ENCODE measurements at regions not wholly inside any gene's neighbourhood (a gene's known extent, or its start where the extent isn't known, plus 50 kb on each side); places are given as distances from the start of the nearest gene placed in this dataset.

DNA sequence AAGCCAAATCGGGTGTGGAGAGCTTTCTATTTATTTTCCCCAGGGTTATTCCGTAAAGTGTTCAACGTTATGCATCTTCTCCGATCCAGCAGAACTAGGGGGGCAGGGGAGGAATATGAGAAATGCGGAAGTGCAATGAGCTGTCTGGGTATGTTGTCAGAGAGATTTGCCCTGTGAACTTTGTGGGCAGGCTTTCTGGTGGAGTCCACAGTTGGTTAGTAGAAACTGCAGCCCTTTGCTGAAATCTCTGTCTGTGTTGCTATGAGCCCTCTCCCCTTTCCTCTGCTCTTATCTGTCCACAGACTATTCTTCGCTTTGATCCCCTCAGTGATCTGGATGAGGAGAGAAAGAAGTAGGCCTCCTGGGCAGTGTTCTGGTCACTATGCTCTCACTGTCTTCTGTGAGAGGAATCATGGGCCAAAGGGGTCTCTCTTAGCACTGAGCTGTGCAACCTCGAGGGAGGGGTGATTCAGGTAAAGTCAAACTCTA lies 158.9 kb upstream of the FUT9 start:
- H3K4me3 Mint-ChIP-seq (ENCODE audit: unreplicated experiment): no peak overlapping the region
- H3K27ac Mint-ChIP-seq (ENCODE audit: unreplicated experiment): no peak overlapping the region
- no peaks in the 10 kb centered on the region for H3K9me3 Mint-ChIP-seq (ENCODE audit: unreplicated experiment)
- H3K4me1 Mint-ChIP-seq (ENCODE audit: unreplicated experiment): no peaks in the 10 kb centered on the region
- no peaks in the 10 kb centered on the region for H3K27me3 Mint-ChIP-seq (ENCODE audit: unreplicated experiment)
- H3K36me3 Mint-ChIP-seq (ENCODE audit: low read depth, unreplicated experiment): no peaks in the 10 kb centered on the region
- no peak for DNase-seq (ENCODE audit: low spot score)
- TF ChIP-seq, protein P1, sequence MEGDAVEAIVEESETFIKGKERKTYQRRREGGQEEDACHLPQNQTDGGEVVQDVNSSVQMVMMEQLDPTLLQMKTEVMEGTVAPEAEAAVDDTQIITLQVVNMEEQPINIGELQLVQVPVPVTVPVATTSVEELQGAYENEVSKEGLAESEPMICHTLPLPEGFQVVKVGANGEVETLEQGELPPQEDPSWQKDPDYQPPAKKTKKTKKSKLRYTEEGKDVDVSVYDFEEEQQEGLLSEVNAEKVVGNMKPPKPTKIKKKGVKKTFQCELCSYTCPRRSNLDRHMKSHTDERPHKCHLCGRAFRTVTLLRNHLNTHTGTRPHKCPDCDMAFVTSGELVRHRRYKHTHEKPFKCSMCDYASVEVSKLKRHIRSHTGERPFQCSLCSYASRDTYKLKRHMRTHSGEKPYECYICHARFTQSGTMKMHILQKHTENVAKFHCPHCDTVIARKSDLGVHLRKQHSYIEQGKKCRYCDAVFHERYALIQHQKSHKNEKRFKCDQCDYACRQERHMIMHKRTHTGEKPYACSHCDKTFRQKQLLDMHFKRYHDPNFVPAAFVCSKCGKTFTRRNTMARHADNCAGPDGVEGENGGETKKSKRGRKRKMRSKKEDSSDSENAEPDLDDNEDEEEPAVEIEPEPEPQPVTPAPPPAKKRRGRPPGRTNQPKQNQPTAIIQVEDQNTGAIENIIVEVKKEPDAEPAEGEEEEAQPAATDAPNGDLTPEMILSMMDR (IDR thresholded peaks at IDR 0.05; ENCODE audit: unreplicated experiment): no peak

DNA sequence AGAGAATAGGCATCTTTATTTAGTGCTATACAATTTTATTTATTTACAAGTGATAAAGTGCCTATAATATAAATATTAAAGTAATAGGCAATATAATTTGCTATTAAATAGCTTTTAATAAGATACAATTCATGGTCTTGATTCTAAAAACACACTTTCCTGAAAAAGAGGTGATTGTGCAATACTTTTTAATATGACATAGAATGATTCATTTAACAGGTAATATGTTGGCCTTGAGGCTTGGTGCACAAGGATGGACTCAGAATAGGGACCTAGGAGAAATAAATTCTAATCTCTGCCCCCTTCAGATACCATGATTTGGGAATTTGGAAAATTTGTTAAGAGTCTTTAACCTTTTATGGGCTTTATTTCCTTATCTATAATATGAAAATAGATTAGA lies 149.9 kb upstream of the FUT9 start:
- H3K27ac Mint-ChIP-seq (ENCODE audit: unreplicated experiment): no peak overlapping the region
- H3K9me3 Mint-ChIP-seq (ENCODE audit: unreplicated experiment): no peaks in the 10 kb centered on the region
- TF ChIP-seq, protein P1 (IDR thresholded peaks at IDR 0.05; ENCODE audit: unreplicated experiment): no peak
- H3K36me3 Mint-ChIP-seq (ENCODE audit: low read depth, unreplicated experiment): no peaks in the 10 kb centered on the region
- no peaks in the 10 kb centered on the region for H3K27me3 Mint-ChIP-seq (ENCODE audit: unreplicated experiment)
- H3K4me3 Mint-ChIP-seq (ENCODE audit: unreplicated experiment): no peak overlapping the region
- H3K4me1 Mint-ChIP-seq (ENCODE audit: unreplicated experiment): no peaks in the 10 kb centered on the region
- DNase-seq (ENCODE audit: low spot score): no peak

DNA sequence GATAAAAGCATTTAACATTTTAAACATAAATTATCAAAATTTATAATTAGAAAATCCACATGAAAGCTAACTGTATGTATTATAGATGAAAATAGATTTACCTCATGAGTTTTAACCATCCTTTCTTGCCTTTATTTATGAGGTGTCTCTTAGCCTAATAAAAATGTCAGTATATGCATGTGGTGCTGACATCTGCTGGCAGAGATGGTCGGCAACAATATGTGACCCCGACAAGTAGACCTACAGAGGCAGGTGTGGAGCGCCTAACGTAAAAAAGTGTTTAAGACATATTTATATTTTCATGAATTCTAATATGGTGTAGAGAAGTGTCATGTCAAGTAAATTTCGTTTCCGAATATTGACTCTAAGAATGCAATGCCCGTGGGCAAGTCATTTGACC lies 149.0 kb upstream of the FUT9 start:
- TF ChIP-seq, protein P1 (IDR thresholded peaks at IDR 0.05; ENCODE audit: unreplicated experiment): peak; percentile 45
- no peaks in the 10 kb centered on the region for H3K9me3 Mint-ChIP-seq (ENCODE audit: unreplicated experiment)
- H3K36me3 Mint-ChIP-seq (ENCODE audit: low read depth, unreplicated experiment): no peaks in the 10 kb centered on the region
- DNase-seq (ENCODE audit: low spot score): peak; percentile 13
- no peaks in the 10 kb centered on the region for H3K27me3 Mint-ChIP-seq (ENCODE audit: unreplicated experiment)
- no peaks in the 10 kb centered on the region for H3K4me1 Mint-ChIP-seq (ENCODE audit: unreplicated experiment)
- no peak overlapping the region for H3K27ac Mint-ChIP-seq (ENCODE audit: unreplicated experiment)
- H3K4me3 Mint-ChIP-seq (ENCODE audit: unreplicated experiment): no peak overlapping the region

DNA sequence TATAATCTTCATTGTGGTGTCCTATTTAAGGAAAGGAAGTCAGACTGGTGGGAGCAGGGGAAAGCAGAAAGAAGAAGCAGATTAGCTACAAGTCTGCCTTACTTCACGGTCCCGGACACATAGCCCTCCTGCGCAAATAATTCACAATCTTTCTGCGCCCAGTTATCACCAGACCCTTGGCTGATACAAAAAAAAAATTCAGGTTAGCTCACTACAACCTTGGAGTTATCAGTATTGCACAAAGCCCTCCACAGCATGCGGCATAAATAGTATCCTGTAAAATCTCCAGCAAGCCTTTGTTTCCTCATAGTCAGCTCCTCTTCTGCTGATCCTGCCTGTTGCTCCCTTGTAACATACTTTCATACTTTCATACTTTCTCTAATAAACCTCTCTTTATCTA lies 148.6 kb upstream of the FUT9 start:
- TF ChIP-seq, protein P1 (IDR thresholded peaks at IDR 0.05; ENCODE audit: unreplicated experiment): no peak
- no peak for DNase-seq (ENCODE audit: low spot score)
- no peaks in the 10 kb centered on the region for H3K4me1 Mint-ChIP-seq (ENCODE audit: unreplicated experiment)
- H3K9me3 Mint-ChIP-seq (ENCODE audit: unreplicated experiment): no peaks in the 10 kb centered on the region
- no peaks in the 10 kb centered on the region for H3K27me3 Mint-ChIP-seq (ENCODE audit: unreplicated experiment)
- H3K4me3 Mint-ChIP-seq (ENCODE audit: unreplicated experiment): no peak overlapping the region
- H3K36me3 Mint-ChIP-seq (ENCODE audit: low read depth, unreplicated experiment): no peaks in the 10 kb centered on the region
- no peak overlapping the region for H3K27ac Mint-ChIP-seq (ENCODE audit: unreplicated experiment)

DNA sequence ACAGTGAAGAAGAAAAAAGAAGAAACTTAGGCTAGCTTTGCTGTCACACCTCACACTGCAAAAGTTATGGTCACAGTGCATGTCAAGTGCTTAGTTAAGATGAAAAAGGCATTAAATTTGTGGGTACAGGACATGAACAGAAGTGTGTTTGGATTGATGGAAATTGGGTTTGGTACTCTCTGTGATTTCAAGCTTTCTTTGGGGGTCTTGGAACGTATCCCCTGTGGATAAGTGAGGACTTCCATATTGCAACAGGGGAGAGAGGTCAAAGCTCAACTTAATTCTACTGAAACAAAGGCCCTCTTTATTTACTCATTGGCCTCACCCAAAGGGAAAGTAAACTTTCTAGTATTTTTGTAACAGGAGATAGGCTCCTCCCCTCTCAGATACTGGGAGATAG lies 138.3 kb upstream of the FUT9 start:
- Mint-ChIP-seq H3K27me3 (ENCODE audit: unreplicated experiment) (no peaks in the 10 kb centered on the region), H3K9me3 (ENCODE audit: unreplicated experiment) (no peaks in the 10 kb centered on the region), H3K27ac (ENCODE audit: unreplicated experiment) (no peak overlapping the region), H3K36me3 (ENCODE audit: low read depth, unreplicated experiment) (no peaks in the 10 kb centered on the region), H3K4me1 (ENCODE audit: unreplicated experiment) (no peaks in the 10 kb centered on the region), H3K4me3 (ENCODE audit: unreplicated experiment) (no peak overlapping the region)
- DNase-seq (ENCODE audit: low spot score): no peak
- TF ChIP-seq, protein P1 (IDR thresholded peaks at IDR 0.05; ENCODE audit: unreplicated experiment): no peak

Measured in endothelial cell (in vitro differentiated cells).